Activated CD4-positive, alpha-beta T cell treated with anti-CD3 and anti-CD28 coated beads, Interleukin-2, amount 50 U/mL, for 48 hours (primary cell): ENCODE measurements at regions not wholly inside any gene's neighbourhood (a gene's known extent, or its start where the extent isn't known, plus 50 kb on each side); places are given as distances from the start of the nearest gene placed in this dataset.
"Not testable (repeated sequence)": the region's sequence is repeated elsewhere in the genome, so short reads cannot be mapped to it uniquely, and the experiment has no call there.

Experiments
- DNase-seq, 2 experiments: peaks; one replicate each; pipeline ENCODE4 v3.0.0-alpha.2; 2020

GRCh38 chr12:34097213-34097612, 74.9 kb downstream of the ALG10 start:
- no peak for DNase-seq

- DNase-seq: no peak
These were observed 83.2 kb downstream of the ALG10 start for GRCh38 chr12:34105392-34105933.

- no peak for DNase-seq
These were observed 83.9 kb downstream of the ALG10 start for GRCh38 chr12:34106172-34106571.

GRCh38 chr12:34107016-34107415, 84.7 kb downstream of the ALG10 start:
- DNase-seq: no peak

GRCh38 chr12:34107781-34108404, 85.6 kb downstream of the ALG10 start:
- no peak for DNase-seq

- DNase-seq: no peak
These were observed 86.1 kb downstream of the ALG10 start for GRCh38 chr12:34108405-34108803.

GRCh38 chr12:34108967-34109366, 86.7 kb downstream of the ALG10 start:
- DNase-seq: no peak

GRCh38 chr12:34109390-34109789, 87.1 kb downstream of the ALG10 start:
- no peak for DNase-seq

- not testable (repeated sequence) for DNase-seq
These were observed 87.7 kb downstream of the ALG10 start for GRCh38 chr12:34109909-34110531.

- DNase-seq: no peak
These were observed 97.1 kb downstream of the ALG10 start for GRCh38 chr12:34119366-34119765.

- DNase-seq: no peak
These were observed 99.1 kb downstream of the ALG10 start for GRCh38 chr12:34121360-34121759.

- DNase-seq: peak; percentile 23 to 41
These were observed 100.8 kb downstream of the ALG10 start for GRCh38 chr12:34123092-34123491.

GRCh38 chr12:34124608-34125007, 102.3 kb downstream of the ALG10 start:
- DNase-seq: no peak

- DNase-seq: no peak
These were observed 103.9 kb downstream of the ALG10 start for GRCh38 chr12:34126239-34126641.

- DNase-seq: no peak
These were observed 104.5 kb downstream of the ALG10 start for GRCh38 chr12:34126805-34127204.

GRCh38 chr12:34127379-34127778, 105.1 kb downstream of the ALG10 start:
- DNase-seq: not testable (repeated sequence)

- DNase-seq: no peak
These were observed 120.1 kb downstream of the ALG10 start for GRCh38 chr12:34142430-34142829.

GRCh38 chr12:34151019-34151418, 128.7 kb downstream of the ALG10 start:
- DNase-seq: no peak

GRCh38 chr12:34163443-34163842, 141.1 kb downstream of the ALG10 start:
- DNase-seq: no peak

- DNase-seq: no peak
These were observed 144.2 kb downstream of the ALG10 start for GRCh38 chr12:34166427-34167060.

GRCh38 chr12:34168507-34168906, 146.2 kb downstream of the ALG10 start:
- DNase-seq: not testable (repeated sequence)

- no peak for DNase-seq
These were observed 164.2 kb downstream of the ALG10 start for GRCh38 chr12:34186492-34186891.

- DNase-seq: no peak
These were observed 166.7 kb downstream of the ALG10 start for GRCh38 chr12:34188974-34189373.

- DNase-seq: no peak
These were observed 167.8 kb downstream of the ALG10 start for GRCh38 chr12:34190054-34190453.
